ENCODE measurements at regions not wholly inside any gene's neighbourhood (a gene's known extent, or its start where the extent isn't known, plus 50 kb on each side); places are given as distances from the start of the nearest gene placed in this dataset.
A peak's percentile ranks its signal among the peaks of the same experiment; 100 is the strongest.
"Not testable (repeated sequence)": the region's sequence is repeated elsewhere in the genome, so short reads cannot be mapped to it uniquely, and the experiment has no call there.

GRCh38 chr4:81704461-81704860, 232.8 kb upstream of the RASGEF1B start:
- no peak for DNase-seq

GRCh38 chr4:81700189-81700588, 228.5 kb upstream of the RASGEF1B start:
- DNase-seq: no peak

- no peak for DNase-seq
Observed at GRCh38 chr4:81698538-81699296, 227.0 kb upstream of the RASGEF1B start.

GRCh38 chr4:81694176-81694913, 222.6 kb upstream of the RASGEF1B start:
- DNase-seq: peak; percentile 63

- no peak for DNase-seq
Observed at GRCh38 chr4:81690871-81691270, 219.2 kb upstream of the RASGEF1B start.

- DNase-seq: no peak
Observed at GRCh38 chr4:81688085-81688484, 216.4 kb upstream of the RASGEF1B start.

GRCh38 chr4:81687471-81687870, 215.8 kb upstream of the RASGEF1B start:
- peak; percentile 28 for DNase-seq

GRCh38 chr4:81685104-81685503, 213.4 kb upstream of the RASGEF1B start:
- DNase-seq: no peak

GRCh38 chr4:81684352-81684751, 212.6 kb upstream of the RASGEF1B start:
- no peak for DNase-seq

- no peak for DNase-seq
Observed at GRCh38 chr4:81682492-81682891, 210.8 kb upstream of the RASGEF1B start.

- no peak for DNase-seq
Observed at GRCh38 chr4:81679315-81679714, 207.6 kb upstream of the RASGEF1B start.

GRCh38 chr4:81678801-81679200, 207.1 kb upstream of the RASGEF1B start:
- no peak for DNase-seq

GRCh38 chr4:81676537-81676936, 204.8 kb upstream of the RASGEF1B start:
- DNase-seq: no peak

- no peak for DNase-seq
Observed at GRCh38 chr4:81675791-81676393, 204.2 kb upstream of the RASGEF1B start.

GRCh38 chr4:81673961-81674360, 202.3 kb upstream of the RASGEF1B start:
- no peak for DNase-seq

GRCh38 chr4:81668328-81668727, 196.6 kb upstream of the RASGEF1B start:
- not testable (repeated sequence) for DNase-seq

- no peak for DNase-seq
Observed at GRCh38 chr4:81667539-81667938, 195.8 kb upstream of the RASGEF1B start.

- DNase-seq: peak; percentile 41
Observed at GRCh38 chr4:81666491-81666890, 194.8 kb upstream of the RASGEF1B start.

- no peak for DNase-seq
Observed at GRCh38 chr4:81665649-81666048, 193.9 kb upstream of the RASGEF1B start.

- DNase-seq: no peak
Observed at GRCh38 chr4:81665045-81665444, 193.3 kb upstream of the RASGEF1B start.

- no peak for DNase-seq
Observed at GRCh38 chr4:81664079-81664478, 192.4 kb upstream of the RASGEF1B start.

GRCh38 chr4:81663368-81663767, 191.7 kb upstream of the RASGEF1B start:
- DNase-seq: no peak

- no peak for DNase-seq
Observed at GRCh38 chr4:81659051-81659450, 187.3 kb upstream of the RASGEF1B start.

- DNase-seq: no peak
Observed at GRCh38 chr4:81652069-81652478, 180.4 kb upstream of the RASGEF1B start.
